ENCODE measurements at regions not wholly inside any gene's neighbourhood (a gene's known extent, or its start where the extent isn't known, plus 50 kb on each side); places are given as distances from the start of the nearest gene placed in this dataset.

DNA sequence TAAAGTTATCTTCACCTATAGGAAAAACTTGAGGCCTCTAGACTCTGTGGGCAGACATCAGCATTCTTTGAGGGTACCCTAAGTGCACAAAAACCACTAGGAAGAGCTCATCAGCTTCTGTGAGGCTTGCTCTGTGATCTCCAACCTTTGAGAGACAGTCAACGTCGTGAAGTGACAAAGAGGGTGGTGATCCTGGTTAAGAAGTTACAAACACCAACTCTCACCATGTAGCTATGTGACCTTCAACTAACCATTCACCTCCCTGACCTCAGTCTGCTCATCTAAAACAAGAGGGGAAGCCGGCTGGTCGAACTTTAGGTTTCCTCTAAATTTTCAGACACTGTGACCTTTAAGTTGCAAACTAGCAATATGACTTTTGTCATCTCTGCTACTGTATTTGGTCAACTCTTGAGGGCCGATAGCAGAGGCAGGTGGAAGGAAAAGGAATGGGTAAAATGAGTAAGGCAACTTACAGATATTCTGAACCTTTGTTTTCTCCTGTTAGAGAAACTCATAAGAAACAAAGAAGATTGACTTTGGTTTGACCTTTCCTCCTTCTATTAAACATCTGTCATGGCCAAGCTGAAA, 103.2 kb upstream of the PARP11 start:
- no peak overlapping the region for H3K4me3 ChIP-seq (ENCODE audit: insufficient read depth, low read depth, low read length)
- H3K18ac ChIP-seq (ENCODE audit: low read depth, low read length), result no peak overlapping the region
- H4K20me1 ChIP-seq (ENCODE audit: insufficient read depth, low read length), result no peaks in the 10 kb centered on the region
- ChIA-PET POLR2A (ENCODE audit: unreplicated experiment) (no interaction called here), CTCF (no interaction called here)
- no CpG with 5 or more reads among the region's 5 CpGs for WGBS, 2 experiments (ENCODE audit: extremely low coverage in 2 of 2, insufficient read length in 1 of 2)
- H3K27ac ChIP-seq (ENCODE audit: insufficient read depth, low read length), result no peak overlapping the region
- no peaks in the 10 kb centered on the region for H3K4me1 ChIP-seq (ENCODE audit: control insufficient read depth, insufficient read depth, low read length)
- H3K9ac ChIP-seq (ENCODE audit: low read depth, low read length), result no peak overlapping the region
- no peak overlapping the region for H3K23ac ChIP-seq (ENCODE audit: low read depth, low read length)
- H3K4ac ChIP-seq (ENCODE audit: low read depth, low read length), result no peak overlapping the region
- H2AK5ac ChIP-seq (ENCODE audit: low read depth, low read length), result no peak overlapping the region
- in situ Hi-C loops (cut with MboI; ENCODE audit: low sequenced_read_pairs), result no loop called here
- no peak overlapping the region for H4K8ac ChIP-seq (ENCODE audit: low read depth in 2 of 2, low read length in 2 of 2)
- H2BK5ac ChIP-seq (ENCODE audit: low read depth, low read length, poor library complexity, severe bottlenecking), result no peak overlapping the region
- no peak overlapping the region for H2AFZ ChIP-seq (replicated peaks; ENCODE audit: low read length, poor library complexity)
- DNase-seq (no peak), ATAC-seq (ENCODE audit: low read depth) (no peak)
- no TSS peak for BruUV-seq (replicated peaks)
- H2BK120ac ChIP-seq (ENCODE audit: low read depth, low read length), result no peak overlapping the region
- dilution Hi-C loops (cut with HindIII; ENCODE audit: low sequenced_read_pairs, unreplicated experiment), result no loop called here
- no peaks in the 10 kb centered on the region for H3K27me3 ChIP-seq (ENCODE audit: control insufficient read depth, insufficient read depth, low read length)
- no peaks in the 10 kb centered on the region for H3K79me1 ChIP-seq (ENCODE audit: low read depth in 1 of 2, low read length in 2 of 2)
- H2BK15ac ChIP-seq (ENCODE audit: low read depth, low read length), result no peak overlapping the region
- H4K5ac ChIP-seq (ENCODE audit: low read depth, low read length), result no peak overlapping the region
- no peak overlapping the region for H2AK9ac ChIP-seq (replicated peaks; ENCODE audit: low read depth, low read length, poor library complexity)
- no peak overlapping the region for H3K14ac ChIP-seq (replicated peaks; ENCODE audit: low read depth, low read length)
- no peaks in the 10 kb centered on the region for H3K36me3 ChIP-seq (ENCODE audit: control insufficient read depth, insufficient read depth, low read length)
- H3K9me3 ChIP-seq (ENCODE audit: control insufficient read depth, insufficient read depth, low read length), result no peaks in the 10 kb centered on the region
- no peak overlapping the region for H3K4me2 ChIP-seq (ENCODE audit: low read depth, low read length)
- no peak overlapping the region for H2BK20ac ChIP-seq (ENCODE audit: low read depth, low read length)
- no peaks in the 10 kb centered on the region for H3K9me1 ChIP-seq (ENCODE audit: insufficient read depth, low read length)
- H4K91ac ChIP-seq (ENCODE audit: insufficient read depth, low read depth, low read length), result no peak overlapping the region
- TF ChIP-seq MXI1 (IDR thresholded peaks at IDR 0.05; ENCODE audit: borderline replicate concordance, low read depth, low read length) (no peak), BHLHE40 (IDR thresholded peaks at IDR 0.05; ENCODE audit: low read depth, low read length) (no peak), MAZ (IDR thresholded peaks at IDR 0.05; ENCODE audit: borderline replicate concordance, low read depth, low read length) (no peak), NFE2L2 (IDR thresholded peaks at IDR 0.05; ENCODE audit: low read depth, low read length) (no peak), CEBPB (IDR thresholded peaks at IDR 0.05; ENCODE audit: low read depth, low read length) (no peak), SMC3 (IDR thresholded peaks at IDR 0.05; ENCODE audit: low read depth, low read length) (no peak), RFX5 (IDR thresholded peaks at IDR 0.05; ENCODE audit: low read depth, low read length) (no peak), RAD21 (IDR thresholded peaks at IDR 0.05; ENCODE audit: low read length) (no peak), POLR2A (IDR thresholded peaks at IDR 0.05; ENCODE audit: low read depth, low read length) (no peak), FOS (IDR thresholded peaks at IDR 0.05; ENCODE audit: low read depth, low read length) (no peak), CHD1 (IDR thresholded peaks at IDR 0.05; ENCODE audit: low read depth, low read length) (no peak), CTCF (conservative IDR thresholded peaks at IDR 0.05; ENCODE audit: low read depth, low read length) (no peak), MAFK (IDR thresholded peaks at IDR 0.05; ENCODE audit: low read depth, low read length) (no peak), ELK1 (IDR thresholded peaks at IDR 0.05; ENCODE audit: borderline replicate concordance, low read depth, low read length) (no peak), RCOR1 (IDR thresholded peaks at IDR 0.05; ENCODE audit: insufficient replicate concordance, low read length) (no peak)
- TF ChIP-seq, protein P1, sequence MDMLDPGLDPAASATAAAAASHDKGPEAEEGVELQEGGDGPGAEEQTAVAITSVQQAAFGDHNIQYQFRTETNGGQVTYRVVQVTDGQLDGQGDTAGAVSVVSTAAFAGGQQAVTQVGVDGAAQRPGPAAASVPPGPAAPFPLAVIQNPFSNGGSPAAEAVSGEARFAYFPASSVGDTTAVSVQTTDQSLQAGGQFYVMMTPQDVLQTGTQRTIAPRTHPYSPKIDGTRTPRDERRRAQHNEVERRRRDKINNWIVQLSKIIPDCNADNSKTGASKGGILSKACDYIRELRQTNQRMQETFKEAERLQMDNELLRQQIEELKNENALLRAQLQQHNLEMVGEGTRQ (IDR thresholded peaks at IDR 0.05; ENCODE audit: low read depth, low read length), result no peak
- no peak overlapping the region for H3K56ac ChIP-seq (ENCODE audit: extremely low read depth, insufficient read depth, low read length)
- intact Hi-C loops (cut with micrococcal nuclease), result loop anchor here (10.0 kb wide), 1 partner anchor 82 kb away; no protein-coding TSS in a partner anchor

Data from IMR-90 (cell line).